ENCODE measurements at regions not wholly inside any gene's neighbourhood (a gene's known extent, or its start where the extent isn't known, plus 50 kb on each side); places are given as distances from the start of the nearest gene placed in this dataset.

DNA sequence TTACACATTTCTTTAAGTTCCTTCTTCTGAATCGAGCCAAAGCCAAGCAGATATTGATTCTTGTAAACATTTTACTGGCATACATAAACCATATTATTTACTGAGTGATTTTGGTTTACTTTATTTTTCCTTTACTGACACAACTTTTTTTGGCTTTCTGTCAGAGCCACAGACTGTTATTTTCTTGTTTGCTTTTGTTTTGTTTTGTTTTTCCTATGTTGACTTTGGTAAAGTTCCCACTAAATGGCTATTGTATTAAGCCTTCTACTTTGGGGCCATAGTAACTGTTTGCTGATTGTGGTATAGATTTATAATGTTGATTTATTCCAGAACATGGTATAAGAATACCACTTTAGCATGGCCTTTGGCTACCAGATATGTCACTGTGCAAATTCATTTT lies 419.4 kb downstream of the DCDC2C start:
- intact Hi-C loops (cut with micrococcal nuclease) = no loop called here
- ATAC-seq (ENCODE audit: low read depth) (no peak), DNase-seq (no peak)
- TF ChIP-seq, protein P1, sequence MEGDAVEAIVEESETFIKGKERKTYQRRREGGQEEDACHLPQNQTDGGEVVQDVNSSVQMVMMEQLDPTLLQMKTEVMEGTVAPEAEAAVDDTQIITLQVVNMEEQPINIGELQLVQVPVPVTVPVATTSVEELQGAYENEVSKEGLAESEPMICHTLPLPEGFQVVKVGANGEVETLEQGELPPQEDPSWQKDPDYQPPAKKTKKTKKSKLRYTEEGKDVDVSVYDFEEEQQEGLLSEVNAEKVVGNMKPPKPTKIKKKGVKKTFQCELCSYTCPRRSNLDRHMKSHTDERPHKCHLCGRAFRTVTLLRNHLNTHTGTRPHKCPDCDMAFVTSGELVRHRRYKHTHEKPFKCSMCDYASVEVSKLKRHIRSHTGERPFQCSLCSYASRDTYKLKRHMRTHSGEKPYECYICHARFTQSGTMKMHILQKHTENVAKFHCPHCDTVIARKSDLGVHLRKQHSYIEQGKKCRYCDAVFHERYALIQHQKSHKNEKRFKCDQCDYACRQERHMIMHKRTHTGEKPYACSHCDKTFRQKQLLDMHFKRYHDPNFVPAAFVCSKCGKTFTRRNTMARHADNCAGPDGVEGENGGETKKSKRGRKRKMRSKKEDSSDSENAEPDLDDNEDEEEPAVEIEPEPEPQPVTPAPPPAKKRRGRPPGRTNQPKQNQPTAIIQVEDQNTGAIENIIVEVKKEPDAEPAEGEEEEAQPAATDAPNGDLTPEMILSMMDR (IDR thresholded peaks at IDR 0.05) = no peak
- H3K36me3 Mint-ChIP-seq (ENCODE audit: low read depth) = no peaks in the 10 kb centered on the region
- no peak overlapping the region for H3K4me3 Mint-ChIP-seq
- no peaks in the 10 kb centered on the region for H3K4me1 Mint-ChIP-seq
- H3K27me3 Mint-ChIP-seq = no peaks in the 10 kb centered on the region
- ChIA-PET POLR2A (no interaction called here), CTCF (no interaction called here)
- no peak overlapping the region for H3K27ac Mint-ChIP-seq
- H3K9me3 Mint-ChIP-seq = peaks cover 12% of the 10 kb centered on the region

DNA sequence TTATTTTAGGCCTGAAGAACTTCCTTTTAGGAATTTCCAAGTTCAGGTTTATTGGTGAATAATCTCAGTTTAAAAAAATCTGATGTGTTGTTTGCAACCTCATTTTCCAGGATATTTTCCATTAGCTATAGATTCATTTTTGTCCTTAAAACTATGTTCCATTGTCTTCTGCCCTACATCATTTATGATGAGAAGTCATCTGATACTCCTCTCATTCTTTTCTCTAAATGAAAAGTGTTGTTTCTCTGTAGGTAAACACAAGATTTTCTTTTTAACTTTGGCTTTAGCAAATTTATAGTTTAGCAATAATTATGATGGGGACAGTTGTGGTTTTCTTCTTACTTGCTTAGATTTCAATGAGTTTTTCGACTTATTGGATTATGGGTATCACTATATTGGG lies 427.3 kb downstream of the DCDC2C start:
- Mint-ChIP-seq H3K36me3 (ENCODE audit: low read depth) (no peaks in the 10 kb centered on the region), H3K27ac (no peak overlapping the region), H3K27me3 (no peaks in the 10 kb centered on the region), H3K9me3 (peaks cover 21% of the 10 kb centered on the region), H3K4me1 (no peaks in the 10 kb centered on the region), H3K4me3 (no peak overlapping the region)
- POLR2A ChIA-PET = no interaction called here
- TF ChIP-seq, protein P1 (IDR thresholded peaks at IDR 0.05) = no peak
- DNase-seq (no peak), ATAC-seq (ENCODE audit: low read depth) (no peak)
- CTCF ChIA-PET = no interaction called here
- intact Hi-C loops (cut with micrococcal nuclease) = no loop called here

DNA sequence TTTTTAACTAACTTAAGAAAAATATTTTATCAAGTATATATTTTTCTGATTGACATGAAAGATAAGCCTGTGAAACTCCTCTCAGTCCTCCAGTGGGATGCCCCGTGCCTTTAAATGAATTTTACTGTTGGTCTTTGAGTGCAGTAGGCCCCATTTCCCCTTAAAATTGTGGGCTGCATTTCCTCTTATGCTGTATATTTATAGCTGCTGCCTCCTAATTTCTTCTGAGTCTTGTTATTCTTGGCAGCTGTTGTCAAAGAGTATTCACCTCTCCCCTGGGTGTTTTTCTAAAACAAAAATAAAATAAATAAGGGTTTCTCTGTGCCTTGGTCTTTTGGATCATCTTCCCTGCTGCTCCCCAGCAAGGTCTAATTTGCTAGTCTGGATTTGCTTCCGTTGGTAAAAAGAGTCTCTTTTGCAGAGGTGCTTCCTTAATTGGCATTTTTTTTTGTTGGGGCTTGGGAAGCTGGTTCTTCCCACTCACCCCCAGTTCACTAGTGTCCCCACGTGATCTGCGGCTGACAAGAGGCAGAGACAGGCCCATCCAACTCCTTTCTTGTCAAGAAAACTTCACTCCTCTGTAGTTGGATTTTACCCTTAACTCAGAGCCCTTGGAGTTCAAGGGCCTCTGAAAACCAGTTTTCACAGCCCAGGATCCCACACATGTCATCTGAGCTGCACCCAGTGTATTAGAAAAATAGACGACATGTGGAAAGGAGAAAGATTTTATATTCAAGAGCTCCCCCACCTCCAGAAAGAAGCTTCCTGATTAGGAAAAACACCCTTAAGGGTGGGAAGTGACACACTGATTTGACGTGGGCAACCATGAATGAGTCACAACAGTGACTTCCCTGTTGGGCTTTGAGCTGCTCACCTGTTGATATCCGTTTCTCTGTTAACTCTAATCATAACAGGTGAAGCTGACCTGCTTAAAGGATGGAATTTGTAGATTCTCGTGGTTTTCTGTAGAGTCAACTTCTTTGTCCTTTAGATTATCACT lies 431.5 kb downstream of the DCDC2C start:
- TF ChIP-seq, protein P1 (IDR thresholded peaks at IDR 0.05) = no peak
- ATAC-seq (ENCODE audit: low read depth) (no peak), DNase-seq (no peak)
- ChIA-PET CTCF (no interaction called here), POLR2A (no interaction called here)
- peaks cover 17% of the 10 kb centered on the region for H3K9me3 Mint-ChIP-seq
- H3K4me3 Mint-ChIP-seq = no peak overlapping the region
- H3K36me3 Mint-ChIP-seq (ENCODE audit: low read depth) = no peaks in the 10 kb centered on the region
- H3K27ac Mint-ChIP-seq = no peak overlapping the region
- intact Hi-C loops (cut with micrococcal nuclease) = no loop called here
- no peaks in the 10 kb centered on the region for H3K27me3 Mint-ChIP-seq
- no peaks in the 10 kb centered on the region for H3K4me1 Mint-ChIP-seq

DNA sequence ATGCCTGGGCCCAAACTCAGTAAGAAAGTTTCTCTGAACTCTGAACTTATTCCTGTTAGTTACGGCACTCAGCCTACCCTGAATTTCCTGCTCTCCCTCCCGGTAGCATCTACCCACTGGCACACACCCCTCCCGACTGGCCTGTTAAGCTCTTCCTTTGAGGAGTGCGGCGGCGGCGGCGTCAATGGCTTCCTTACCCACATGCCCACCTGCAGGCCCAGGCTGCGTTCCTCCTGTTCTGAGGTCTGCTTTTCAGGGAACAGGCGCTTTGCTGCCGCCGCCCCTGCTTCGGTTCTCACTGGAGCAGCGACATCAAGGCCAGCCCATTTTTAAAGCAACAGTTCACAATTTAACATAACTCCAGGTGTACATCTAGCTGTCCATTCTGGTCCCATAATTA lies 432.4 kb downstream of the DCDC2C start:
- Mint-ChIP-seq H3K4me3 (no peak overlapping the region), H3K27ac (no peak overlapping the region), H3K9me3 (peaks cover 12% of the 10 kb centered on the region), H3K27me3 (no peaks in the 10 kb centered on the region), H3K4me1 (no peaks in the 10 kb centered on the region), H3K36me3 (ENCODE audit: low read depth) (no peaks in the 10 kb centered on the region)
- intact Hi-C loops (cut with micrococcal nuclease) = no loop called here
- ATAC-seq (ENCODE audit: low read depth) (no peak), DNase-seq (no peak)
- TF ChIP-seq, protein P1 (IDR thresholded peaks at IDR 0.05) = no peak
- CTCF ChIA-PET = no interaction called here
- POLR2A ChIA-PET = no interaction called here

DNA sequence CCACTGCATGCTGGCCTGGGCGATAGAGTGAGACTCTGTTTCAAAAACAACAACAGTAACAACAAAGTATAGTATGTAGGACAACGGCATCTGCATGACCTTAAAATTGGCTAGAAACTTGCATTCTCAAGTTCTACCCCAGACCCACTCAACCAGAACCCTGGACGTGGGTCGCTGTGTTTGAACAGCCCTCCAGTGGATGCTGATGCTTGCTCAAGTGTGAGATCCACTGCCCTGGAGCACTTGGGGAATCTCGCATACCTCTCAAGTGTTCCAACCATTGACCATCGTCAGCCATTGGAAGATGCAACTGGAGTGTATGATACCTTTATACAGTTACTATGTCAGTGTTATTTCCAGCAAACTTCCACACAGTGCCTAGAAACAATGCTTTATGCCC lies 435.9 kb downstream of the DCDC2C start:
- H3K4me1 Mint-ChIP-seq = no peaks in the 10 kb centered on the region
- H3K27me3 Mint-ChIP-seq = no peaks in the 10 kb centered on the region
- POLR2A ChIA-PET = no interaction called here
- no peaks in the 10 kb centered on the region for H3K9me3 Mint-ChIP-seq
- CTCF ChIA-PET = no interaction called here
- TF ChIP-seq, protein P1 (IDR thresholded peaks at IDR 0.05) = no peak
- H3K4me3 Mint-ChIP-seq = no peak overlapping the region
- H3K36me3 Mint-ChIP-seq (ENCODE audit: low read depth) = no peaks in the 10 kb centered on the region
- no peak overlapping the region for H3K27ac Mint-ChIP-seq
- intact Hi-C loops (cut with micrococcal nuclease) = no loop called here
- DNase-seq (no peak), ATAC-seq (ENCODE audit: low read depth) (no peak)

Measured in activated B cell treated with CpG ODN at 0.5 μM for 24 hours (primary cell).